Spleen (tissue), 11 donors: ENCODE measurements at regions not wholly inside any gene's neighbourhood (a gene's known extent, or its start where the extent isn't known, plus 50 kb on each side); places are given as distances from the start of the nearest gene placed in this dataset.

Experiments used
- DNase-seq: peaks from one replicate; pipeline ENCODE4 v3.0.0-alpha.2; 2020
- H3K27ac ChIP-seq, 8 donors: fragments of 200-600 bp; sonication (generic) in 7 of 8; 1 replicate in 4 of 8; 2 replicates in 4 of 8; pipeline versions ENCODE4 v1.5.0 to v1.8.0; 2016 to 2021; ENCODE audit warnings: inconsistent platforms in 4 of 8, mild to moderate bottlenecking in 4 of 8, moderate library complexity in 1 of 8
- H3K27me3 ChIP-seq, 7 donors: fragments of 200-600 bp; sonication (generic) in 6 of 7; replicated peaks in 1 of 7; 1 replicate in 4 of 7; 2 replicates in 3 of 7; pipeline versions ENCODE4 v1.5.0 to v1.8.0; 2016 to 2021; ENCODE audit warnings: inconsistent platforms in 3 of 7, mild to moderate bottlenecking in 1 of 7
- H3K36me3 ChIP-seq, 6 donors: fragments of 200-600 bp; sonication (generic) in 5 of 6; 1 replicate in 4 of 6; 2 replicates in 2 of 6; pipeline versions ENCODE4 v1.5.0 to v1.8.0; 2016 to 2021; ENCODE audit warnings: inconsistent platforms in 2 of 6
- H3K4me1 ChIP-seq, 6 donors: fragments of 200-600 bp; sonication (generic) in 5 of 6; 1 replicate in 3 of 6; 2 replicates in 3 of 6; pipeline versions ENCODE4 v1.5.0 to v1.8.0; 2016 to 2021; ENCODE audit warnings: inconsistent platforms in 3 of 6
- H3K4me3 ChIP-seq, 8 donors: fragments of 200-600 bp; sonication (generic) in 7 of 8; 1 replicate in 4 of 8; 2 replicates in 4 of 8; pipeline versions ENCODE4 v1.5.0 to v1.8.0; 2016 to 2021; ENCODE audit warnings: inconsistent platforms in 4 of 8, mild to moderate bottlenecking in 4 of 8, moderate library complexity in 2 of 8
- H3K9me3 ChIP-seq, 8 donors: fragments of 200-600 bp; sonication (generic) in 7 of 8; 1 replicate in 4 of 8; 2 replicates in 4 of 8; pipeline versions ENCODE4 v1.5.0 to v1.8.0; 2016 to 2021; ENCODE audit warnings: inconsistent platforms in 4 of 8
- CTCF ChIP-seq, 11 experiments: fragments of 200-600 bp in 7 of 11; fragments of 450-650 bp in 4 of 11; sonication (generic) in 4 of 11; IDR thresholded peaks in 8 of 11; conservative IDR thresholded peaks in 3 of 11; 1 replicate in 7 of 11; 2 replicates in 4 of 11; pipeline versions ENCODE4 v1.4.0 to v1.8.0; 2016 to 2021; ENCODE audit warnings: antibody characterized with exemption in 11 of 11, inconsistent platforms in 4 of 11, mild to moderate bottlenecking in 1 of 11
- POLR2A ChIP-seq, 3 donors: fragments of 450-650 bp; IDR thresholded peaks; one replicate each; pipeline ENCODE4 v1.5.1; 2017; ENCODE audit warnings: antibody characterized with exemption in 3 of 3, mild to moderate bottlenecking in 1 of 3
- POLR2AphosphoS5 ChIP-seq, 3 donors: sonication (generic); formaldehyde crosslinking; IDR thresholded peaks; one replicate each; pipeline ENCODE4 v1.5.1; 2017; ENCODE audit warnings: antibody characterized with exemption in 3 of 3
- WGBS, 5 donors: extraction: QIAGEN DNeasy Blood & Tissue Kit in 3 of 5; methylation state at CpG; one replicate each; pipeline versions ENCODE4 v1.1.5 to v1.1.7; 2013 to 2018; 5-methylcytosine and 5-hydroxymethylcytosine counted together
- intact Hi-C: fragments of 100-400 bp; cut with DNase I; formaldehyde crosslinking; loops from one replicate; pipeline ENCODE4 v1.15.0; 2023; ENCODE audit warnings: low total_unique reads
- donor health status: healthy with polysubstance abuse.
- donor health status: DM: no; HTN: no; CAD: no; lungs with moderate emphysema.
- donor health status: DM: no; HTN: no; CAD: no.
- donor health status: Bipolar disorder and iron deficiency.
- donor health status: healthy.
- donor health status: DM: no; HTN: no; CAD: no.
- donor health status: DM: yes; HTN: yes; CAD: no.

DNA sequence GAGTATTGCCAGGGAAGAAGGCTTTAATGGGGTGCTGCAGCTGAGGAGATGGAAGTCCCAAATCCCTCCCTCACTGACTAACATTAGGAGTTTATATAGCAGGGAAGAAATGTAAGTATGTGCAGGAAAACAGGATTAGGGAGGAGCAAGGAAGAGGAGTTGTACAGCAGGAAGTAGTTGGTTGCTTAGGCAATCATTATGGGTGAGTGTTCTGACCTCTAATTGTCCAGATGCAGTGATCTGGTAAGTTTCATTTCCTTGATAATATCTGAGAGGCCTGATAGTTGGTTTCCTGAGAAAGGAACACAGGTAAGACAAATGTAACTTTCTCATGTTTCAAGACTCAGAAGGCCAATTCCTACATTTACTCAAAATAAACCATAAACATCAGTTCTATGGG lies 331.9 kb upstream of the GULP1 start:
- intact Hi-C loops, result no loop called here
- Histone ChIP-seq H3K27ac (no peak overlapping the region), H3K9me3 (peaks cover 0 to 7% (median 0%) of the 10 kb centered on the region in 8 donors), H3K4me1 (no peaks in the 10 kb centered on the region), H3K36me3 (no peaks in the 10 kb centered on the region), H3K4me3 (no peak overlapping the region), H3K27me3 (no peaks in the 10 kb centered on the region)
- TF ChIP-seq POLR2A (IDR thresholded peaks at IDR 0.05) (no peak), POLR2AphosphoS5 (IDR thresholded peaks at IDR 0.05) (no peak), CTCF (IDR thresholded peaks at IDR 0.05 in 8 of 11, conservative IDR thresholded peaks at IDR 0.05 in 3 of 11) (no peak)
- no peak for DNase-seq

GRCh38 chr2:187962538-187962937 lies 329.1 kb upstream of the GULP1 start:
- Histone ChIP-seq H3K27me3 (no peaks in the 10 kb centered on the region), H3K27ac (no peak overlapping the region), H3K4me1 (no peaks in the 10 kb centered on the region), H3K9me3 (no peaks in the 10 kb centered on the region), H3K4me3 (no peak overlapping the region), H3K36me3 (no peaks in the 10 kb centered on the region)
- 64 to 82% (median 78%) methylated on average over 2 of the region's 2 CpGs for WGBS, 5 donors
- no peak for DNase-seq
- no peak for TF ChIP-seq POLR2A (IDR thresholded peaks at IDR 0.05)
- TF ChIP-seq CTCF (IDR thresholded peaks at IDR 0.05 in 8 of 11, conservative IDR thresholded peaks at IDR 0.05 in 3 of 11), result no peak
- TF ChIP-seq POLR2AphosphoS5 (IDR thresholded peaks at IDR 0.05), result no peak
- intact Hi-C loops, result no loop called here

DNA sequence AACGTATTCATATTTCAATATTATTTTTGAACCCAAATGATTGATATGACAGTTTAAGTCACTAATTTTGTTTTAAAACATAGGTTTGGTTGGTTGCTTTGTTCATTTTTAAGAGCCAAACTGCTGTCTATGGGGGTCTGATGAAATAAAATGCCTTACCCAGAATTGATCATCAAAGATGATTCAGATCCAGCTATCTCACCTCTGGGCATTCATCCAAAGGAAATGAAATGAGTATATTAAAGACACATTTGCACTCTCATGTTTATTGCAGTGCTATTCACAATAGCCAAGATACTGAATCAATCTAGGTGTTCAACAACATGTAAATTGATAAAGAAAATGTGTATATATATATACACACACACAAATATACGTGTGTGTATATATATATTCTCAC lies 326.9 kb upstream of the GULP1 start:
- intact Hi-C loops, result no loop called here

GRCh38 chr2:187966924-187967323 lies 324.8 kb upstream of the GULP1 start:
- TF ChIP-seq POLR2AphosphoS5 (IDR thresholded peaks at IDR 0.05) (no peak), POLR2A (IDR thresholded peaks at IDR 0.05) (no peak), CTCF (IDR thresholded peaks at IDR 0.05 in 8 of 11, conservative IDR thresholded peaks at IDR 0.05 in 3 of 11) (no peak)
- intact Hi-C loops, result no loop called here
- H3K27ac ChIP-seq, result no peak overlapping the region
- WGBS, 5 donors, result 30 to 49% (median 38%) methylated on average over 1 of the region's 1 CpG
- no peaks in the 10 kb centered on the region for H3K9me3 ChIP-seq
- no peaks in the 10 kb centered on the region for H3K27me3 ChIP-seq
- H3K36me3 ChIP-seq, result no peaks in the 10 kb centered on the region
- no peak overlapping the region for H3K4me3 ChIP-seq
- no peak for DNase-seq
- H3K4me1 ChIP-seq, result no peaks in the 10 kb centered on the region

More for the DNA sequence above, 326.9 kb upstream of the GULP1 start:
- no peak for TF ChIP-seq POLR2AphosphoS5 (IDR thresholded peaks at IDR 0.05)
- no peak for TF ChIP-seq POLR2A (IDR thresholded peaks at IDR 0.05)
- no peak for TF ChIP-seq CTCF (IDR thresholded peaks at IDR 0.05 in 8 of 11, conservative IDR thresholded peaks at IDR 0.05 in 3 of 11)
- H3K4me1 ChIP-seq, result no peaks in the 10 kb centered on the region
- H3K4me3 ChIP-seq, result no peak overlapping the region
- DNase-seq, result no peak
- WGBS, 5 donors, result 70 to 93% (median 91%) methylated on average over 2 of the region's 2 CpGs
- no peak overlapping the region for H3K27ac ChIP-seq
- H3K9me3 ChIP-seq, result no peaks in the 10 kb centered on the region
- no peaks in the 10 kb centered on the region for H3K36me3 ChIP-seq
- H3K27me3 ChIP-seq, result no peaks in the 10 kb centered on the region
